Stomach (tissue), 4 donors: ENCODE measurements at regions not wholly inside any gene's neighbourhood (a gene's known extent, or its start where the extent isn't known, plus 50 kb on each side); places are given as distances from the start of the nearest gene placed in this dataset.

ENCODE experiments used
- POLR2A ChIP-seq, 4 donors: fragments of 450-650 bp; IDR thresholded peaks; one replicate each; pipeline ENCODE4 v1.6.1; 2016; ENCODE audit warnings: antibody characterized with exemption in 4 of 4, control low read depth in 2 of 4, mild to moderate bottlenecking in 1 of 4, moderate library complexity in 1 of 4
- TF ChIP-seq, protein P1 (sequence below), 7 experiments: fragments of 450-650 bp in 4 of 7; fragments of 200-600 bp in 3 of 7; sonication (generic) in 3 of 7; IDR thresholded peaks; one replicate each; pipeline ENCODE4 v1.5.1; 2016 to 2019; ENCODE audit warnings: antibody characterized with exemption in 7 of 7, control low read depth in 2 of 7, mild to moderate bottlenecking in 1 of 7

DNA sequence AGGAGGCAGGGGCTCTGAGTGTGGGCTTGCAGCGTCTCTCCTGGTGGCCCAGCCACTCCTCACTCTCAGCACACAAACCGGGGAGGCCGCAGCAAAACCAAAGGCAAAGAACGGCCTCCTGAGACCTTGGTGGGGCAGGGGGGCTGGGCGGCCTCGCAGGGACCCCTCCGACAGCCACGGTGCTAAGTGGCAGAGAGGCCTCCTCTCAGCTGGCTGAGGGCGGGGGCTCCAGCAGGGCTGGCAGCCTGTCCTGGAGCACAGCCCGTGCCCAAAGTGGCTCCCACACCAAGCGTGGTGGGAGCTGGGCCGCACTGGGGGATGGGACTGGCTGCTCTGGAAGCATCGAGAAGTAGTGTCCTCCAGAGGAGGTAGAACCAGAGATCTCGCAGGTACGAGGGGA lies 334.4 kb downstream of the QKI start:
- TF ChIP-seq, protein P1, sequence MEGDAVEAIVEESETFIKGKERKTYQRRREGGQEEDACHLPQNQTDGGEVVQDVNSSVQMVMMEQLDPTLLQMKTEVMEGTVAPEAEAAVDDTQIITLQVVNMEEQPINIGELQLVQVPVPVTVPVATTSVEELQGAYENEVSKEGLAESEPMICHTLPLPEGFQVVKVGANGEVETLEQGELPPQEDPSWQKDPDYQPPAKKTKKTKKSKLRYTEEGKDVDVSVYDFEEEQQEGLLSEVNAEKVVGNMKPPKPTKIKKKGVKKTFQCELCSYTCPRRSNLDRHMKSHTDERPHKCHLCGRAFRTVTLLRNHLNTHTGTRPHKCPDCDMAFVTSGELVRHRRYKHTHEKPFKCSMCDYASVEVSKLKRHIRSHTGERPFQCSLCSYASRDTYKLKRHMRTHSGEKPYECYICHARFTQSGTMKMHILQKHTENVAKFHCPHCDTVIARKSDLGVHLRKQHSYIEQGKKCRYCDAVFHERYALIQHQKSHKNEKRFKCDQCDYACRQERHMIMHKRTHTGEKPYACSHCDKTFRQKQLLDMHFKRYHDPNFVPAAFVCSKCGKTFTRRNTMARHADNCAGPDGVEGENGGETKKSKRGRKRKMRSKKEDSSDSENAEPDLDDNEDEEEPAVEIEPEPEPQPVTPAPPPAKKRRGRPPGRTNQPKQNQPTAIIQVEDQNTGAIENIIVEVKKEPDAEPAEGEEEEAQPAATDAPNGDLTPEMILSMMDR (IDR thresholded peaks at IDR 0.05): no peak
- no peak for TF ChIP-seq POLR2A (IDR thresholded peaks at IDR 0.05)
